ENCODE measurements at regions not wholly inside any gene's neighbourhood (a gene's known extent, or its start where the extent isn't known, plus 50 kb on each side); places are given as distances from the start of the nearest gene placed in this dataset.

DNA sequence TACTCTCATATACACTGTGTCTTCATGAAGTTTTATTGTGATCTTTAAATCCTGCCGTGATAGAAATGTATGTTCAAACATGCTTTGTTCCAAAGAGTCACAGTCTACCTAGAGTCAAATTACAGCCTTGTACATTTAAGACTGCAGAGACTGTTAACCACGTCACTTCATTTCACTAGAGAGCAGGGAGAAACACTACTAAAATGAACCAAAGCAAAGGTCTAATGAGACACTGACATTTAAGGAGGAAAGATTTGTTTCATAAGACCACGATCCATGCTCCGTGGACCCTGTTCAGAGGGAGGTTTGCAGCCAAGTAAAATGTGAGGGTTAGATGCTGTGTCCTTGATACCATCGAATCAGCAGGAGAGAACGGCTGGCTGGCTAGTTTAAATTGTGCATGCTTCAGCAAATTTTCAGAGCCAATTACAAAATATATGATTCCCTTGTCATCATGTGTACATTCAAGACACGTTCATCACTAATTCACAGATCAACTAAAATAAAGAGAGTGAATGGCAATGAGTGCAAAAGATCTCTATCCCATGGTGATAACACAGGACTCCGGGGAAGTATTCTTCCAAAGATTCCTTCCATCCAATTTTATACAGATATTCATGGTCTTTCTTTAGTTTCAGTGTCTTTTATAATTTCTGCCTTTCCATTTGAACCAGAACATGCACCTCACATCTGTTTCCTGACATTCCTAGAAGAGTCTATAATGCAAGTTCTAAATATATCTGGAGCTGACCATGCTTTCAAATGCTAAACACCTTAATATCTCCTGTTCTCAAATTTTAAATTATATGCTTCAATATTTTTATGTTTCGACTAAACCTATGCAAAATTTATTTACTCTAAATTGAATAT, 960.9 kb upstream of the FAT3 start:
- TF ChIP-seq NFIC (IDR thresholded peaks at IDR 0.05) (no peak), YY1 (IDR thresholded peaks at IDR 0.05; ENCODE audit: low read depth) (no peak), CEBPB (IDR thresholded peaks at IDR 0.05) (no peak)

Data from Ishikawa (cell line).